DND-41 (cell line): ENCODE measurements at regions not wholly inside any gene's neighbourhood (a gene's known extent, or its start where the extent isn't known, plus 50 kb on each side); places are given as distances from the start of the nearest gene placed in this dataset.

Source experiments
- ATAC-seq: fragments of 200-7000 bp; cut with Tn5 transposase; 3 replicates; pipeline ENCODE4 v1.9.1; 2021; ENCODE audit warnings: low read depth; ENCODE audit not compliant: insufficient read depth
- DNase-seq: peaks from one replicate; pipeline ENCODE4 v3.0.0-alpha.2; 2020
- H2AFZ ChIP-seq: 2 replicates; pipeline ENCODE4 v1.6.0; 2012; ENCODE audit warnings: low read depth, low read length
- H3K27ac ChIP-seq: 2 replicates; pipeline ENCODE4 v1.5.1; 2012; ENCODE audit warnings: low read length, inconsistent platforms
- H3K27me3 ChIP-seq: fragments of 200-600 bp; sonication (generic); 2 replicates; pipeline ENCODE4 v1.6.0; 2012; ENCODE audit warnings: low read length, mild to moderate bottlenecking, inconsistent platforms; ENCODE audit not compliant: insufficient read depth, poor library complexity
- H3K36me3 ChIP-seq: 2 replicates; pipeline ENCODE4 v1.5.1; 2012; ENCODE audit warnings: low read length, inconsistent platforms; ENCODE audit not compliant: insufficient read depth
- H3K4me1 ChIP-seq: 2 replicates; pipeline ENCODE4 v1.5.1; 2012; ENCODE audit warnings: mild to moderate bottlenecking, low read length; ENCODE audit not compliant: insufficient read depth
- H3K4me2 ChIP-seq: 2 replicates; pipeline ENCODE4 v1.6.0; 2012; ENCODE audit warnings: mild to moderate bottlenecking, moderate library complexity, low read length, inconsistent platforms; ENCODE audit not compliant: insufficient read depth
- H3K4me3 ChIP-seq, 2 experiments: fragments of 200-600 bp in 1 of 2; shearing (Covaris generic) in 1 of 2; 2 replicates each; pipeline ENCODE4 v1.5.1; 2012 to 2016; ENCODE audit warnings: inconsistent platforms in 2 of 2, low read length in 2 of 2, mild to moderate bottlenecking in 2 of 2, low read depth in 1 of 2, moderate library complexity in 1 of 2
- H3K79me2 ChIP-seq: 2 replicates; pipeline ENCODE4 v1.6.0; 2012; ENCODE audit warnings: low read length, inconsistent platforms; ENCODE audit not compliant: insufficient read depth
- H3K9ac ChIP-seq: 2 replicates; pipeline ENCODE4 v1.6.0; 2012; ENCODE audit warnings: low read depth, mild to moderate bottlenecking, inconsistent platforms, low read length, moderate library complexity
- H3K9me3 ChIP-seq: 2 replicates; pipeline ENCODE4 v1.5.1; 2012; ENCODE audit warnings: low read length, moderate library complexity, mild to moderate bottlenecking, inconsistent platforms; ENCODE audit not compliant: insufficient read depth, severe bottlenecking
- H4K20me1 ChIP-seq: 2 replicates; pipeline ENCODE4 v1.6.0; 2012; ENCODE audit warnings: low read length; ENCODE audit not compliant: insufficient read depth
- CTCF ChIP-seq: IDR thresholded peaks from 2 replicates; pipeline ENCODE4 v1.5.1; 2012; ENCODE audit warnings: borderline replicate concordance, low read length, moderate library complexity, mild to moderate bottlenecking; ENCODE audit not compliant: poor library complexity, severe bottlenecking; ENCODE audit errors: extremely low read depth
- EZH2 ChIP-seq: IDR thresholded peaks from 3 replicates; pipeline ENCODE4 v1.6.1; 2012; ENCODE audit warnings: borderline replicate concordance, low read depth, mild to moderate bottlenecking, moderate library complexity, low read length, inconsistent platforms; ENCODE audit not compliant: severe bottlenecking

GRCh38 chr18:67411116-67411515, 105.4 kb downstream of the DSEL start:
- no peaks in the 10 kb centered on the region for H3K4me1 ChIP-seq
- H3K9ac ChIP-seq, result no peak overlapping the region
- H2AFZ ChIP-seq, result no peak overlapping the region
- H3K79me2 ChIP-seq, result no peaks in the 10 kb centered on the region
- H3K36me3 ChIP-seq, result no peaks in the 10 kb centered on the region
- H3K27ac ChIP-seq, result no peak overlapping the region
- no peaks in the 10 kb centered on the region for H3K9me3 ChIP-seq
- H3K4me2 ChIP-seq, result no peak overlapping the region
- no peaks in the 10 kb centered on the region for H4K20me1 ChIP-seq
- TF ChIP-seq EZH2 (no peak), CTCF (no peak)
- no peak for ATAC-seq
- H3K27me3 ChIP-seq, result no peaks in the 10 kb centered on the region
- DNase-seq, result no peak
- no peak overlapping the region for H3K4me3 ChIP-seq

GRCh38 chr18:67410075-67411070, 106.1 kb downstream of the DSEL start:
- Histone ChIP-seq H3K9ac (no peak overlapping the region), H3K4me3 (no peak overlapping the region), H3K27ac (no peak overlapping the region), H3K27me3 (no peaks in the 10 kb centered on the region), H4K20me1 (no peaks in the 10 kb centered on the region), H3K4me2 (no peak overlapping the region), H3K79me2 (no peaks in the 10 kb centered on the region), H3K4me1 (no peaks in the 10 kb centered on the region), H3K36me3 (no peaks in the 10 kb centered on the region), H3K9me3 (no peaks in the 10 kb centered on the region), H2AFZ (no peak overlapping the region)
- DNase-seq, result no peak
- TF ChIP-seq EZH2 (no peak), CTCF (no peak)
- no peak for ATAC-seq

GRCh38 chr18:67408240-67408639, 108.3 kb downstream of the DSEL start:
- no peaks in the 10 kb centered on the region for H4K20me1 ChIP-seq
- no peaks in the 10 kb centered on the region for H3K36me3 ChIP-seq
- H3K9me3 ChIP-seq, result no peaks in the 10 kb centered on the region
- H3K27me3 ChIP-seq, result no peaks in the 10 kb centered on the region
- TF ChIP-seq CTCF (no peak), EZH2 (no peak)
- no peak overlapping the region for H3K27ac ChIP-seq
- no peak for ATAC-seq
- no peaks in the 10 kb centered on the region for H3K79me2 ChIP-seq
- no peak overlapping the region for H3K4me3 ChIP-seq
- no peaks in the 10 kb centered on the region for H3K4me1 ChIP-seq
- no peak overlapping the region for H2AFZ ChIP-seq
- H3K9ac ChIP-seq, result no peak overlapping the region
- DNase-seq, result no peak
- no peak overlapping the region for H3K4me2 ChIP-seq
